ENCODE measurements at regions not wholly inside any gene's neighbourhood (a gene's known extent, or its start where the extent isn't known, plus 50 kb on each side); places are given as distances from the start of the nearest gene placed in this dataset.

- TF ChIP-seq CTCF (IDR thresholded peaks at IDR 0.05 in 8 of 11, conservative IDR thresholded peaks at IDR 0.05 in 3 of 11) (no peak), POLR2A (IDR thresholded peaks at IDR 0.05) (no peak)
Measured at GRCh38 chr4:162839814-162840213, 326.9 kb downstream of the NAF1 start.

All from spleen (tissue), 7 donors.